Ammon's horn (tissue), 1 donor: ENCODE measurements at regions not wholly inside any gene's neighbourhood (a gene's known extent, or its start where the extent isn't known, plus 50 kb on each side); places are given as distances from the start of the nearest gene placed in this dataset.

ENCODE experiments used
- DNase-seq: peaks from one replicate; pipeline ENCODE4 v3.0.0-alpha.2; 2016; ENCODE audit warnings: low spot score

- peak; percentile 74 for DNase-seq
Measured at GRCh38 chr4:174120446-174121295, 162.8 kb downstream of the FBXO8 start.

- no peak for DNase-seq
Measured at GRCh38 chr4:174119830-174120229, 163.6 kb downstream of the FBXO8 start.

- DNase-seq: no peak
Measured at GRCh38 chr4:174119051-174119450, 164.4 kb downstream of the FBXO8 start.

- DNase-seq: no peak
Measured at GRCh38 chr4:174118171-174118570, 165.3 kb downstream of the FBXO8 start.

- no peak for DNase-seq
Measured at GRCh38 chr4:174117445-174117844, 166.0 kb downstream of the FBXO8 start.

GRCh38 chr4:174116021-174116420 lies 167.4 kb downstream of the FBXO8 start:
- no peak for DNase-seq

- DNase-seq: no peak
Measured at GRCh38 chr4:174111422-174111821, 172.0 kb downstream of the FBXO8 start.

GRCh38 chr4:174110180-174110579 lies 173.3 kb downstream of the FBXO8 start:
- DNase-seq: no peak

- DNase-seq: no peak
Measured at GRCh38 chr4:174107746-174108354, 175.6 kb downstream of the FBXO8 start.

- DNase-seq: no peak
Measured at GRCh38 chr4:174105202-174105601, 178.3 kb downstream of the FBXO8 start.

GRCh38 chr4:174100910-174101309 lies 182.6 kb downstream of the FBXO8 start:
- DNase-seq: no peak

- DNase-seq: no peak
Measured at GRCh38 chr4:174099712-174100111, 183.8 kb downstream of the FBXO8 start.

GRCh38 chr4:174096999-174097398 lies 186.5 kb downstream of the FBXO8 start:
- no peak for DNase-seq

GRCh38 chr4:174096456-174096855 lies 187.0 kb downstream of the FBXO8 start:
- DNase-seq: no peak

GRCh38 chr4:174091130-174091529 lies 192.3 kb downstream of the FBXO8 start:
- no peak for DNase-seq

GRCh38 chr4:174089711-174090110 lies 193.8 kb downstream of the FBXO8 start:
- DNase-seq: no peak

- DNase-seq: no peak
Measured at GRCh38 chr4:174088795-174089194, 194.7 kb downstream of the FBXO8 start.

GRCh38 chr4:174086829-174087799 lies 196.4 kb downstream of the FBXO8 start:
- no peak for DNase-seq

GRCh38 chr4:174084981-174085380 lies 198.5 kb downstream of the FBXO8 start:
- no peak for DNase-seq

GRCh38 chr4:174084542-174084941 lies 198.9 kb downstream of the FBXO8 start:
- no peak for DNase-seq

GRCh38 chr4:174080361-174080760 lies 203.1 kb downstream of the FBXO8 start:
- DNase-seq: no peak

GRCh38 chr4:174071595-174071994 lies 211.9 kb downstream of the FBXO8 start:
- no peak for DNase-seq
